GM18499 (cell line): ENCODE measurements at regions not wholly inside any gene's neighbourhood (a gene's known extent, or its start where the extent isn't known, plus 50 kb on each side); places are given as distances from the start of the nearest gene placed in this dataset.
"Not testable (repeated sequence)": the region's sequence is repeated elsewhere in the genome, so short reads cannot be mapped to it uniquely, and the experiment has no call there.

ENCODE experiments used
- ATAC-seq: cut with Tn5 transposase; IDR thresholded peaks from one replicate; pipeline ENCODE4 v1.9.1; 2021; ENCODE audit warnings: moderate number of reproducible peaks; ENCODE audit not compliant: insufficient read depth, unreplicated experiment

GRCh38 chr7:37545619-37546534, 97.2 kb upstream of the ELMO1 start:
- ATAC-seq = no peak

- no peak for ATAC-seq
These were observed 98.0 kb upstream of the ELMO1 start for GRCh38 chr7:37546677-37547076.

- ATAC-seq = no peak
These were observed 100.6 kb upstream of the ELMO1 start for GRCh38 chr7:37549076-37549931.

GRCh38 chr7:37550426-37550825, 101.8 kb upstream of the ELMO1 start:
- ATAC-seq = no peak

- no peak for ATAC-seq
These were observed 102.2 kb upstream of the ELMO1 start for GRCh38 chr7:37550872-37551271.

- no peak for ATAC-seq
These were observed 103.4 kb upstream of the ELMO1 start for GRCh38 chr7:37552030-37552429.

GRCh38 chr7:37552439-37552838, 103.8 kb upstream of the ELMO1 start:
- not testable (repeated sequence) for ATAC-seq

- ATAC-seq = no peak
These were observed 106.9 kb upstream of the ELMO1 start for GRCh38 chr7:37555528-37555927.

GRCh38 chr7:37557571-37558209, 109.0 kb upstream of the ELMO1 start:
- no peak for ATAC-seq

GRCh38 chr7:37558320-37559096, 109.8 kb upstream of the ELMO1 start:
- no peak for ATAC-seq

- ATAC-seq = no peak
These were observed 113.4 kb upstream of the GPR141 start for GRCh38 chr7:37570145-37570544.

GRCh38 chr7:37571806-37572205, 111.8 kb upstream of the GPR141 start:
- no peak for ATAC-seq

- ATAC-seq = no peak
These were observed 106.2 kb upstream of the GPR141 start for GRCh38 chr7:37577412-37577811.

GRCh38 chr7:37577901-37578300, 105.7 kb upstream of the GPR141 start:
- no peak for ATAC-seq

GRCh38 chr7:37578350-37578749, 105.2 kb upstream of the GPR141 start:
- ATAC-seq = no peak

GRCh38 chr7:37580376-37580775, 103.2 kb upstream of the GPR141 start:
- no peak for ATAC-seq

- ATAC-seq = not testable (repeated sequence)
These were observed 98.7 kb upstream of the GPR141 start for GRCh38 chr7:37584651-37585463.

- ATAC-seq = no peak
These were observed 92.7 kb upstream of the GPR141 start for GRCh38 chr7:37590824-37591223.

- ATAC-seq = no peak
These were observed 91.2 kb upstream of the GPR141 start for GRCh38 chr7:37592366-37592765.
